GM12878 (cell line): ENCODE measurements at regions not wholly inside any gene's neighbourhood (a gene's known extent, or its start where the extent isn't known, plus 50 kb on each side); places are given as distances from the start of the nearest gene placed in this dataset.

ENCODE experiments used
- ATF7 ChIP-seq: fragments of 450-650 bp; IDR thresholded peaks from 2 replicates; pipeline ENCODE4 v1.6.1; 2016; ENCODE audit warnings: low read depth, mild to moderate bottlenecking
- BCL11A ChIP-seq: IDR thresholded peaks from 2 replicates; pipeline ENCODE4 v1.6.1; 2011; ENCODE audit warnings: low read depth, low read length
- BCL3 ChIP-seq: IDR thresholded peaks from 2 replicates; pipeline ENCODE4 v1.6.1; 2011; ENCODE audit warnings: borderline replicate concordance, low read depth, mild to moderate bottlenecking, moderate library complexity, low read length; ENCODE audit not compliant: insufficient read depth, poor library complexity, severe bottlenecking
- BRCA1 ChIP-seq: IDR thresholded peaks from 2 replicates; pipeline ENCODE4 v1.6.1; 2011; ENCODE audit warnings: low read depth, low read length, improper control_type of control experiment
- CBFB ChIP-seq: IDR thresholded peaks from 2 replicates; pipeline ENCODE4 v1.6.1; 2016; ENCODE audit warnings: antibody characterized with exemption, low read depth
- EED ChIP-seq: sonication (generic); IDR thresholded peaks from 2 replicates; pipeline ENCODE4 v1.6.1; 2016; ENCODE audit warnings: antibody characterized with exemption, low read depth
- EP300 ChIP-seq, 2 experiments: fragments of 150-350 bp in 1 of 2; IDR thresholded peaks; 2 replicates each; pipeline ENCODE4 v1.6.1; 2011 to 2012; ENCODE audit warnings: low read depth in 2 of 2, low read length in 2 of 2, borderline replicate concordance in 1 of 2, improper control_type of control experiment in 1 of 2, inconsistent platforms in 1 of 2; ENCODE audit not compliant: control insufficient read depth in 1 of 2
- HDAC6 ChIP-seq: fragments of 200-600 bp; sonication (generic); IDR thresholded peaks from one replicate; pipeline ENCODE4 v1.8.0; 2017; ENCODE audit warnings: antibody characterized with exemption; ENCODE audit not compliant: unreplicated experiment
- HDGF ChIP-seq: fragments of 450-650 bp; IDR thresholded peaks from 2 replicates; pipeline ENCODE4 v1.6.1; 2016; ENCODE audit warnings: antibody characterized with exemption
- JUND ChIP-seq: IDR thresholded peaks from 2 replicates; pipeline ENCODE4 v1.6.1; 2012; ENCODE audit warnings: low read depth, mild to moderate bottlenecking, low read length, improper control_type of control experiment, moderate library complexity
- MTA3 ChIP-seq: IDR thresholded peaks from 2 replicates; pipeline ENCODE4 v1.6.1; 2012; ENCODE audit warnings: low read length, inconsistent platforms, borderline replicate concordance
- REST ChIP-seq: IDR thresholded peaks from 2 replicates; pipeline ENCODE4 v1.6.1; 2012; ENCODE audit warnings: mild to moderate bottlenecking, low read depth, low read length
- SIX5 ChIP-seq: IDR thresholded peaks from 2 replicates; pipeline ENCODE4 v1.6.1; 2011; ENCODE audit warnings: mild to moderate bottlenecking, low read depth, low read length, moderate library complexity; ENCODE audit not compliant: severe bottlenecking
- SMC3 ChIP-seq: IDR thresholded peaks from 2 replicates; pipeline ENCODE4 v1.6.1; 2011; ENCODE audit warnings: low read length, improper control_type of control experiment, borderline replicate concordance
- TBL1XR1 ChIP-seq: IDR thresholded peaks from 2 replicates; pipeline ENCODE4 v1.6.1; 2012; ENCODE audit warnings: low read depth, low read length, improper control_type of control experiment
- WRNIP1 ChIP-seq: IDR thresholded peaks from 2 replicates; pipeline ENCODE4 v1.6.1; 2011; ENCODE audit warnings: low read depth, low read length, improper control_type of control experiment, borderline replicate concordance
- ZNF274 ChIP-seq: IDR thresholded peaks from one replicate; pipeline ENCODE4 v1.8.0; 2011; ENCODE audit not compliant: insufficient read length, insufficient read depth
- TF ChIP-seq, protein P1 (sequence below): fragments of 150-350 bp; IDR thresholded peaks from 2 replicates; pipeline ENCODE4 v1.6.1; 2016; ENCODE audit warnings: low read depth, low read length
- TF ChIP-seq, protein P2 (sequence below): IDR thresholded peaks from 2 replicates; pipeline ENCODE4 v1.6.1; 2011; ENCODE audit warnings: low read depth, low read length, improper control_type of control experiment, borderline replicate concordance

GRCh38 chr7:131124001-131124629 lies 203.6 kb upstream of the MKLN1 start (continued):
- peak; percentile 82 for TF ChIP-seq BCL3
- TF ChIP-seq WRNIP1: no peak
- no peak for TF ChIP-seq SMC3
- TF ChIP-seq, protein P1, sequence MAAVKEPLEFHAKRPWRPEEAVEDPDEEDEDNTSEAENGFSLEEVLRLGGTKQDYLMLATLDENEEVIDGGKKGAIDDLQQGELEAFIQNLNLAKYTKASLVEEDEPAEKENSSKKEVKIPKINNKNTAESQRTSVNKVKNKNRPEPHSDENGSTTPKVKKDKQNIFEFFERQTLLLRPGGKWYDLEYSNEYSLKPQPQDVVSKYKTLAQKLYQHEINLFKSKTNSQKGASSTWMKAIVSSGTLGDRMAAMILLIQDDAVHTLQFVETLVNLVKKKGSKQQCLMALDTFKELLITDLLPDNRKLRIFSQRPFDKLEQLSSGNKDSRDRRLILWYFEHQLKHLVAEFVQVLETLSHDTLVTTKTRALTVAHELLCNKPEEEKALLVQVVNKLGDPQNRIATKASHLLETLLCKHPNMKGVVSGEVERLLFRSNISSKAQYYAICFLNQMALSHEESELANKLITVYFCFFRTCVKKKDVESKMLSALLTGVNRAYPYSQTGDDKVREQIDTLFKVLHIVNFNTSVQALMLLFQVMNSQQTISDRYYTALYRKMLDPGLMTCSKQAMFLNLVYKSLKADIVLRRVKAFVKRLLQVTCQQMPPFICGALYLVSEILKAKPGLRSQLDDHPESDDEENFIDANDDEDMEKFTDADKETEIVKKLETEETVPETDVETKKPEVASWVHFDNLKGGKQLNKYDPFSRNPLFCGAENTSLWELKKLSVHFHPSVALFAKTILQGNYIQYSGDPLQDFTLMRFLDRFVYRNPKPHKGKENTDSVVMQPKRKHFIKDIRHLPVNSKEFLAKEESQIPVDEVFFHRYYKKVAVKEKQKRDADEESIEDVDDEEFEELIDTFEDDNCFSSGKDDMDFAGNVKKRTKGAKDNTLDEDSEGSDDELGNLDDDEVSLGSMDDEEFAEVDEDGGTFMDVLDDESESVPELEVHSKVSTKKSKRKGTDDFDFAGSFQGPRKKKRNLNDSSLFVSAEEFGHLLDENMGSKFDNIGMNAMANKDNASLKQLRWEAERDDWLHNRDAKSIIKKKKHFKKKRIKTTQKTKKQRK: no peak
- peak; percentile 96 for TF ChIP-seq TBL1XR1
- TF ChIP-seq HDGF: no peak
- no peak for TF ChIP-seq JUND
- peak; percentile 79 for TF ChIP-seq ATF7
- 0 out of 2 replicates have a peak, but pooled peaks have one; percentile 12 for TF ChIP-seq REST
- TF ChIP-seq ZNF274: no peak
- TF ChIP-seq BRCA1: no peak
- TF ChIP-seq MTA3: peak; percentile 97
- TF ChIP-seq, protein P2, sequence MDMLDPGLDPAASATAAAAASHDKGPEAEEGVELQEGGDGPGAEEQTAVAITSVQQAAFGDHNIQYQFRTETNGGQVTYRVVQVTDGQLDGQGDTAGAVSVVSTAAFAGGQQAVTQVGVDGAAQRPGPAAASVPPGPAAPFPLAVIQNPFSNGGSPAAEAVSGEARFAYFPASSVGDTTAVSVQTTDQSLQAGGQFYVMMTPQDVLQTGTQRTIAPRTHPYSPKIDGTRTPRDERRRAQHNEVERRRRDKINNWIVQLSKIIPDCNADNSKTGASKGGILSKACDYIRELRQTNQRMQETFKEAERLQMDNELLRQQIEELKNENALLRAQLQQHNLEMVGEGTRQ: no peak
- peak; percentile 88 for TF ChIP-seq BCL11A
- peak; percentile 82 for TF ChIP-seq EED
- peak; percentile 89 to 97; a peak in 3 of 4 replicates for TF ChIP-seq EP300 (IDR thresholded peaks at IDR 0.05; ENCODE audit: borderline replicate concordance in 1 of 2, control insufficient read depth in 1 of 2, low read depth in 2 of 2, low read length in 2 of 2)
- no peak for TF ChIP-seq HDAC6
- no peak for TF ChIP-seq SIX5
- TF ChIP-seq CBFB: peak; percentile 83
